Epithelial cell of prostate (primary cell): ENCODE measurements at regions not wholly inside any gene's neighbourhood (a gene's known extent, or its start where the extent isn't known, plus 50 kb on each side); places are given as distances from the start of the nearest gene placed in this dataset.

Source experiments
- DNase-seq: peaks from one replicate; pipeline ENCODE4 v3.0.0-alpha.2; 2011; ENCODE audit warnings: low read depth, low spot score
- H3K27ac ChIP-seq: fragments of 450-650 bp; 2 replicates; pipeline ENCODE4 v1.5.1; 2017; ENCODE audit warnings: mild to moderate bottlenecking

DNA sequence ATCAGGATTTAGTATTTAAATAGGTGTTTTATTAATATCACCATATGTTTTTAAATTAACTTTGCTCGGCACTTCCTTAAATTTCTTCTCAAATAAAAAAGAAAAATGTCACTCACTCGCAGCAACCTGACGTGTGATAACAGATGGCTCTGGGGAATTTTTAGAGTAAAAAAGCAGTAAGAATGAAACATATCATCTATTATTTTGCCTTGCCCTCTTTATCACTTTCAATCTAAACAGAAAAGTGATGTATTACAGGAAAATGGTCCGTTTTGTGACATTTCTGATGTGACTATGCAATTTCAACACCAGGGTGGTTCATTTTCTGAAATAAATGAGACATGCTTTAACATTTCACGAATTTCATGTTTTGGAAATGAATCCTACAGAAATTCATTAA, 1368.0 kb upstream of the LRRTM1 start:
- DNase-seq, result no peak

DNA sequence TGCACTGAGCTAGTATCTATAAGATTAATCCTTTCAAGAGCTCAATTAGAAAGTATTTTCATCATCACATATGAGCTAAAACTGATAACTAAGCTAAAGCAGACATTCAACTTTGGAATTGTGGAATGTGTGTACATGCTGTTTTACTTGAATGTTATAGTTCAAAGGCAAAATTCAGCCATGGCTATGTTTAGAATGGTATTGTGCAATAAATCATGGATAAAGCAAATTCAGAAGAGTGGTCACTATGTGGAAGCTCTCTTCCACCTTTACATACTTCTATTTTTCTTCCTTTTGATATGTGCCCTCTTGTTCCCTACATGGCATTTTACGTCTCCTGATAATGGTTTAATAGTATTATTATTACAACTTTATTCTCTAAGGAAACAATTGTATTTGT, 1366.3 kb upstream of the LRRTM1 start:
- no peak for DNase-seq
- no peak overlapping the region for H3K27ac ChIP-seq

More for the DNA sequence above, 1368.0 kb upstream of the LRRTM1 start:
- H3K27ac ChIP-seq, result no peak overlapping the region

DNA sequence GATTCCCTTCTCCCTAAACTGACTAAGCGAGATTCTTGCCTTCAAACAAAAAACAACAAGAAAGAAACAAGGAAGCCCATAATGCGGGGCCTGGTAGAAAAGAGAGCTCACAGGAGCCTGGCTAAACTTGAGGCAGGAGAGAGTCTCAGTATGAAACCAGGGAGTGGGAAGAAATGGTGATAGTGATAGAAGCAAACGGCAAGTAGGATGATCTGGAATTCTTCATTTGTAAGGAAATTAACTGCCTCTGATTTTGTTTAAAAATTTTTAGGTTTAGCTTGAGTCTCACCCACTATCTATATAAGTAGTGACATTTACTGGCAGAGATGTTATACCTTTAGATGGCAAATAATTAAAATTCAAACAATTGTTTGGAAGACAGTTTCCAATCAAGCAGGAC, 1356.5 kb upstream of the LRRTM1 start:
- H3K27ac ChIP-seq, result no peak overlapping the region
- no peak for DNase-seq

DNA sequence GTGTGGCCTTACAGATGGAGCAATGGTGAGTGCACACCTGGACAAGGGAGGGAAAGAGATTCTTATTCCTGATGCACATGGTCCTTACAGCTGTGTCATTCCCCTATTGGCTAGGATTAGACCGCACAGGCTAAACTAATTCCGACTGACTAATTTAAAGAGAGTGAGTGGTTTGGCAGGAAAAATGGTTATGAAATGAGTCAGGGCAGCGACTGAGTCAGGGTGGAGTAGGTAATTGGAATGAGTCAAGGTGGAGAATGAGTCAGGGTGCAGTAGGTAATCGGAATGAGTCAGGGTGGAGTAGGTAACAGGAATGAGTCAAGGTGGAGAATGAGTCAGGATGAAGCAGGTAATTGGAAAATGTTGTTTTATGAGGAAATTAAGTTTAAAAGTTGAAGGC, 1353.7 kb upstream of the LRRTM1 start:
- peak; percentile 39 for DNase-seq
- H3K27ac ChIP-seq, result peak overlapping the region; percentile 36

DNA sequence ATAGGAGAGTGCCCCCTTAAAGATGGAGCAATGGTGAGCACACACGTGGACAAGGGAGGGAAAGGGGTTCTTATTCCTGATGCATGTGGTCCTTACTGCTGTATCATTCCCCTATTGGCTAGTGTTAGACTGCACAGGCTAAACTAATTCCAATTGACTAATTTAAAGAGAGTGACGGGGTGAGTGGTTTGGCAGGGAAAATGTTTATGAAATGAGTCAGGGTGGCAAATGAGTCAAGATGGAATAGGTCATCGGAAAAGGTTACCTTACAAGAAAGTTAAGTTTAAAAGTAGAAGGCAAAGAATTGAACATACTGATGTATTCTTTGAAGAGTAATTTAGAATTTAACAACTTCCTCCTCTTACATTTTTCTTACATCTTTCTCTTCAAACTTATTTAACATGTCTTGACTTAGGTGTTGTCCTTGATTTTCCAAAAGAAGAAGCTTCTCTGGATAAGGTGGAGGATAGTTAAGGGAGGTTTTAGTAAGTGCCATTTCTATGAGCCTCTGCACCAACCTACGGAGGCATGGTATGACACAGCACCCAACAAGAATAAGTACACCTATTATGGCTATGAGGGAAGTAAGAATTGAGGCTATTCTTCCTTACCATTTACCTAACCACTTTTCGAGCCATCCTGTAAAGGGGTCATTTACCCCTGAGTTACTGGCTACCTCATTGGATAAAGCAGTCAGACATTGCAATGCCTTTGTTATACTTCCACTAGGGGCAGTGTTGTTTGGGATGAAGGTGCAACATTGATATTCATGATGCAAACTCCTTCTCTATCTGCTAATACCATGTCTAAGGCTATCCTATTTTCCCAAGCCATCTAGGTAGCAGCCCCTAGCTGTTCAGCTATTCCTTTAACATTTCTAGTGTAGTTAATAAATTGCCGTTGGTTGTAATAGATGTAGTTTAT, 1345.8 kb upstream of the LRRTM1 start:
- DNase-seq, result peak; percentile 5
- no peak overlapping the region for H3K27ac ChIP-seq

DNA sequence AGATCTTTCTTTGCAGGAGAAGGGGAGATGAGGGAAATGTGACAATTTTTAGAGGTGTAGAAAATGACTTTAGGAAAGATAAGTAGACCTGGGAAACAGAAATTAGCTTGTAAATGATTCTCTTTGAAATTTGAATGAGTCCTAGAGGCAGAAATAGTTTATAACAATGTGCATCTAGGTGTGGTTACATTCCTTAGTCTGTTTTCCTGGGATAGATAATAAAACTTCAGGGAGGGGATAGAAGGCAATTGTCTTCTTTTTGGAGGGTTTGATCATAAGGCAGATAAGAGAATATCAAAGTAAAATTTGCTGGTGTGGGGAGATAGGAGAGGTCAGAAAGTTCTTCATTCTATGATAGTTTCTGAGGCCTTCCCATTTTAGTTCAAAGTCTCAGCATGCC, 1344.3 kb upstream of the LRRTM1 start:
- no peak for DNase-seq
- no peak overlapping the region for H3K27ac ChIP-seq

DNA sequence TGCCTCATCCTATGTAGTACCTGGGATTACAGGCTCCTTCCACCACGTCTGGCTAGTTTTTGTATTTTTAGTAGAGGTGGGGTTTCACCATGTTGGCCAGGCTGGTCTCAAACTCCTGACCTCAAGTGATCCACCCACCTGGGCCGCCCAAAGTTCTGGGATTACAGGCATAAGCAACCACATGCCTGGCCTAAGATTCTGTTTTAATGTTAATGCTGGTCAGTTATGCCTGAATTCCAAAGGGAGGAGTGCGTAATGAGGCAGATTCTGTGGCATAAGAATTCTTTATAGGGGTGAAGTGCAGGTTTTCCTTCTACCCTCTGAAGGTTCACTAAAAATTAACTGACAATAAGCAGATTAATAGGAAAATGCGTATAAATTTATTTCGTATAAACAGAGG, 1343.8 kb upstream of the LRRTM1 start:
- DNase-seq, result no peak
- no peak overlapping the region for H3K27ac ChIP-seq

DNA sequence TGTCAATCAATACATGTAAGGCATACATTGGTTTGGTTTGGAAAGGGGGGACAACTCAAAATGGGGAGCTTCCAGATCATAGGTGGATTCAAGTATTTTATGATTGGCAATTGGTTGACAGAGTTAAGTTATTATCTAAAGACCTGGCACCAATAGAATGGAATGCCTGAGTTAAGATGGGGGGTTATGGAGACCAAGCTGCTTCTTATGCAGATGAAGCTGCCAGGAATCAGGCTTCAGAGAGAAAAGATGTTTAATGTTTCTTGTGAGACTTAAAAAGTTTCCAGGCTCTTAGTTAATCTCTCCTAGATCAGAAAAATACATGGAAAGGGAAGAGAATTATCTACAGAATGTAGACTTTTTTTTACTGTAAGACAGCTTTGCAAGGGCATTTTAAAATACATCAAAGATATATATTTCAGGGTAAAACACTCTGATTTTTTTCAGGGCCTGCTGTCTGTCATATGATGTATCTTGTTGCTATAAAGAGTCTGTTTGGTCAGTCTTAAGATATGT, 1343.2 kb upstream of the LRRTM1 start:
- no peak overlapping the region for H3K27ac ChIP-seq

DNA sequence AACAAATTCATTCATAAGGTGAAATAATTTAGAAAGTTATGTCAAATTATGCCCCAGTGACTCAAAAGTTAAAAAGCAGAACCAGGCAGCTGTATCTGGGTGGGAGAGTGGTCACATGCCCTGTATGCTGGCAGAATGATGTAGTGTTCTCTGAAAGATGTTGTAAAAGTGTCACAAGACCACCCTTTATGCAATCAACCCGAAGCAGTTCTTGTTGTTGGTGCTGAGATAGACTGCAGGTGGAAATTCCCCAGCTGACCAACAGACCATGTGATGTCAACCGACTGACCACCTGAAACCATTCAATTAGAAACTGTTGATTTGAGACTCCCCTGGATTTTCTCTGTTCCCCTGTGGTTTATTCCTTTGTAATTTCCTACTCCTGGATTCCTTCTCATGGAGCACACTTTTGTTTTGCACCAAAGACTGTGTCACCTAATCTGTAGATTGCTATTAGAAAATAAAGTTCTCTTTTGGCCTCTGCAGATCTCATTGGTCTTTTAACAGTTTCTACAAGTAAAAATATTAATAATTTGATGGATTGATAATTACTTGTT, 1341.3 kb upstream of the LRRTM1 start:
- DNase-seq, result no peak
- no peak overlapping the region for H3K27ac ChIP-seq

More for the DNA sequence above, 1343.2 kb upstream of the LRRTM1 start:
- DNase-seq, result no peak

DNA sequence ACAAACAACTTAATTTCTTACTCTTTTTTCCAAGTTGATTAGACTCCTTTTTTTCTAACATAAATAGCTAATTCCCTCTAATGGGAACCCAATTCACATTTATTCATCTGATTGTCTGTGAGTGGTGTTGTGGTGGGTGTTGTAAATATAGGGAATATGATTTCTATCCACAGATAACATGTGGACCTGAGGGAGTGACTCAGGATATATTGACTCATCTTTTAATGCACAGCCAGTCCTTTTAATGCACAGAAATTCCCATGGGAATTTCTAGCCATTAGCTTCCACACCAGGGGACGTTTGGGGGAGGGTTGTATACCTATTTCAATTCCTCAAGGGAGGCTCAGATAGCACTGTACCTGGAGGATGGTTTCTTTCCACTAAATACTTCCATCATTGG, 1339.6 kb upstream of the LRRTM1 start:
- H3K27ac ChIP-seq, result no peak overlapping the region
- no peak for DNase-seq

DNA sequence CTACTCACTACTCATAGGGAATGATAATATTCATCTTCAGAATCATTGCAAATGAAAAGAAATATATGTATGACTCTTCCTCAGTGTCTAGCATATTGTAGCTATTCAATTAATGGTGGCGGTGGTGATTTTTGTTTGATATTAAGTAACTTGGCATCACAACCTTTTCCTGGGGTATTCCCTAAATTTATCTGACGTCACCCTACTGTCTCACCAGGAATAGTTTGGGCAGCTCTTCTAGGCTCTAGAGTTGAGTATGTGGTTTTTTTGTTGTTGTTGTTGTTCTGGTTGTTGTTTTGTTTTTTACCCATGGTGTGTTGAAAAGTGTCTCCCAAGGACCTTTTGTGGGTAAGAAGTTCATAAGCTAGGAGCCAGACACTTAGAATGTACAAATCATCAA, 1320.3 kb upstream of the LRRTM1 start:
- H3K27ac ChIP-seq, result no peak overlapping the region
- no peak for DNase-seq

DNA sequence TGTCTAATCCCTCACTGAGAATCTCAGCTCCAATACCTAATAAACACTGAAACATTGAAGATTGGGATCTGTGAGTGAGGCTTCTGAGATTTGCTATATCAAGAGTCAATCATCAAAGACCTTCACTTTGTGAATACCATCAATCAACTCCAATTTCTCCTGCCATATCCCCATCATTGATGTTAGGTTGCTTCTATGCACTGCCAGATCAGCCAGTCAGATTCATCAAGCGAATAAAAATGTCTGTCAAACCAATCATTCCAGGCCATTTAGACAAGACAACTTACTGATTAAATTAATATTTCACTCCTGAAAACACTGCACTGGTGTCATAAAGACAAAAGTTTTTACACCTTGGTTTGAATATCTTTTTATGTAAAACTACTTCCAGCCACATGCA, 1295.5 kb upstream of the LRRTM1 start:
- no peak overlapping the region for H3K27ac ChIP-seq
- DNase-seq, result no peak

DNA sequence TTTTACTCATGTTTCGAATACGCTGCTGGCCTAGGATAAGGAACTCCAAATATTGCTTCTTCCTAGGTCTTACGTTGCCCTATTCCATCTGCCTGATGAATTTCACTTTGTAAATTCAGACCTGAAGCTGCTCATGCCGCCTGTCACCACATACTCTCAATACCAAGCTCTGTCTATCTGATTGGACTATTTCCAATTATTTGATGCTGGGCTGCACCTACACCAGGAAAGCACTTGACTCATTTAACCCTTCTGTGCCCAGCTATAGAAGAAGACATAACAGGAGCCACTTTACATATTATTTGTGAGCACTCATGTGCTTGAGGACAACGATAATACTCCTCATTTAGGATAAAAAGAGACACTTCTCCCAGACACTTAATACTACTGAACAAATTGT, 1293.9 kb upstream of the LRRTM1 start:
- H3K27ac ChIP-seq, result no peak overlapping the region
- DNase-seq, result no peak

DNA sequence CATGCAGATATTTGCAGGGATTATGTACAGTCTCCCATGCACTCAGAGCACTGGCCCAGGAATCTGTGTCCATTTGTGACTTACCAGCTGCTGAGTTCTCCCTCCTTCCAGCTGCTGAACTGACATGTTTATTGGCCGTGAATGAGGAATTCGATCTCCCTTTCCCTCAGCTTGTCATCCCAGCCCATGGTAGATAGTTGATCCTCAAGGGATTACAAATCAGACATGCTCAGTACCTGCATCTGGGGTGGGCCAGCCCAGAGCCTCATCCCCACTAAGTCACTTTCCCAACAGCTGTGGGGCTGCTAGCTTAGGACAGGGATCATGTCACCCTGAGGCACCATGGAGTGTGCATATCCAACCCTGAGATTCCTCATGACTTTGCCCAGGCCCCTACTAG, 1284.9 kb upstream of the LRRTM1 start:
- no peak overlapping the region for H3K27ac ChIP-seq
- DNase-seq, result no peak

DNA sequence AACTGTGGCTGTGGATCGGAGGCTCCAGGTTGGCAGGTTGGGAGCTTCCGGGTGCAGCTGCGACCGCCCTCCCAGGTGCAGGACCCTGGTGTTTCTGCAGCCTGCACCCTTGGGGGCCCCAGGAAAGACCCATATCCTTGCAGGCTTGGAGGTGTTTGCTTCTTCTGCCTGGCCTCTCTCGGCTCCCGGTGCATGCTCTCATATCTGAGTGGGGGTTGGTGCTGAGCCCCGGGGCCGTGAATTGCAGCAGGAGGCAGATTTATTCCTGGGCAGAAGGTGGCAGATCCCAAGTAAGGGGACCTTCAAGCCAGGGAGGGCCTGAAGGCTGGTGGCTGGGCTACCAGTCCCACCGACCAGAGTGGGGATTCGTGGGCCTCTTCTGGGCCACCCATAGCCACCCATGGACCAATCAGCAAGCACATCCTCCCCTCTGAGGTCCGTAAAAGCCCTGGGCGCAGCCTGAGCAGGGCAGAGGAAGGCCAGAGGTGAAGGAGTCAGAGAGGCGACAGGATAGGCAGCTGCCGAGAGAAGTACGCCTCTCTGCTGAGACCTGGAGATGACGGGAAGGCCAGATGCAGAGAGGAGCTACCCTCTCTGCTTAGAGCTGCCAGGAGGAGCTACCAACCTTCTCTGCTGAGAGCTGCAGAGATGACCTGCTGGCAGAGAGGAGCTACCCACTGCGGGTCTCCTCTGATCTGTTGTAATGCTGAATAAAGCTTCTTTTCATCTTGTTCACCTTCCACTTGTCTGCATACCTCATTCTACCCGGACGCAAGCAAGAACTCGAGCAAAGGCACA, 1279.0 kb upstream of the LRRTM1 start:
- no peak for DNase-seq
- H3K27ac ChIP-seq, result no peak overlapping the region

DNA sequence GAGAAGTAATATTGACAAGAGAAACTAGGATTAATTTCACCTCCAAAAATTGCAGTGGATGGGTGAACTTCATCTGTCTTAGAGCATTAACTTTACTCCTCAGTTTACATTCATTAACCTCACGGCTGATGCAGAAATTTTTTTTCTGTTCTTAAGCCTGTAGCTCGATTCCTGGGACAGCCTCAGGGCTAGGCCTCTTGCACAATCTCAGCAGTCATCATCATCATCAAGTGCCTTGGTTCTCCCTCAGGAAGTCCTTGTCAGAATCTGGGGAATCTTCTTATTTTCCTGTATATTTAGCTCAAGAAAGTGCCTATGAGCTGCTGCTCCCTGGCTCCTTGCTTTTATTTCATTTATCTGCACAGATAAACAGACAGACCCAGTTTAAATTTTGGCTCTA, 1272.2 kb upstream of the LRRTM1 start:
- H3K27ac ChIP-seq, result no peak overlapping the region
- DNase-seq, result no peak

DNA sequence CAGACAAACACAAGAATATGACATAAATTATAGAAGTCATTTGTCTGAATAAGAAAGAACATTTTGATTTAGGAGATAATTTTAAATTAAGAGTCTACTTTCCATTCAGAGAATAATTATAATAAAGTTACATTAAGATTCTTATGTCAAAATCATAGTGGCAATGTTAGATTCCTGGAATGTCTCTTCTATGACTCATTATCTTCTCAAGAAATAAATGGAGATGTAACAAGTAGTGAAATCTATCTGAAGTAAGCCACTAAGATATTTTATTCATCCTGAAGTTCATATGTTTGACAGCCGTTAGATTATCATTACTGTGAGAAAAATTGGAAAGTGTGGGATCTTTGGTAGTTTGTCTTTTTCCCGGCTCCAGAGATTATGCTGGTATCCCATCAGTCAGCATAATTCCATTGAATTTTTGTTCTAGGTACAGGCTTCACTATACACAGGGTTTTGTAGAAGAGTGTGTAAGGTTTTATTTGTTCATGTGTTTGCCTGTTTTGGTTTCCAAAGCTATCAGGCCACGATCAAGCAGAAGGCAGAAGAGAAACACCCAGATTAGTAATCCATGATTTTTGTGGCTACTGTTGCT, 1246.6 kb upstream of the LRRTM1 start:
- DNase-seq, result no peak
- no peak overlapping the region for H3K27ac ChIP-seq

DNA sequence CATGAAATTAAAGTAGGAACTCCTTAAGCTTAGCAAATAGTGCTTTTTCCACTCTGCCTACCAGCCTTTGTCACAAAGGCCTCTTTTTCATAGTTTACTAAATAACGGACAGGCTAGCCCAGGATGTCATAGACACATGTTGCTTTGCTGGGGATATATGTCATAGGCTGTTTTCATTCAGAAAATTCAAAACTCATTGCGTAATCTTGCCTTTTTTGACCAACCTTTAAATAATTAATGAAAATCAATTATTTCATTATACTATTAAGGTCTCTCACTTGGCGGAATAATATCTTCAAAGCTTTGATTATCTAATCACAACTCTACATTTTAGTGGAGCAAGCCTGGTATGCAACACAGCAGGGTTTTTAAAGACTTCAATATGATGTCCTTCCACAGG, 1245.7 kb upstream of the LRRTM1 start:
- H3K27ac ChIP-seq, result no peak overlapping the region
- DNase-seq, result no peak

DNA sequence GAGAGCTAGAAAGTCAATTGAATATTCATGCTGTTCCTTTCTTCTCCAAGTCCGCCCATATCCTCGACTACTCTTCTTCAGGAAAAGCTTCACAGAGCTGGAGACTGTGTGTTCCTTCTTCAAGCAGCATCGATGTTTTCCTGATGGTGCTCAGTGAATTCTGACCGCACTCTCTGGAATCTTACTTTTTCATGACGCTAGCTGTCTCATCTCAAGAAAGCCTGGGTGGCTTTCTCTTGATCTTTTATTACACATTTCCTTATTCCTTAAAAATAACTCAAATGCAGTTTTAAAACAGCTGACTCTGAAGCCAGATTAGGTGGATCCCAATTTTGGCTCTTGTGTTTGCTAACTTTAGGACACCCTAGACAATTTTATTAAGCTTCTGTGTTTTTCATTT, 1245.1 kb upstream of the LRRTM1 start:
- no peak for DNase-seq
- no peak overlapping the region for H3K27ac ChIP-seq

DNA sequence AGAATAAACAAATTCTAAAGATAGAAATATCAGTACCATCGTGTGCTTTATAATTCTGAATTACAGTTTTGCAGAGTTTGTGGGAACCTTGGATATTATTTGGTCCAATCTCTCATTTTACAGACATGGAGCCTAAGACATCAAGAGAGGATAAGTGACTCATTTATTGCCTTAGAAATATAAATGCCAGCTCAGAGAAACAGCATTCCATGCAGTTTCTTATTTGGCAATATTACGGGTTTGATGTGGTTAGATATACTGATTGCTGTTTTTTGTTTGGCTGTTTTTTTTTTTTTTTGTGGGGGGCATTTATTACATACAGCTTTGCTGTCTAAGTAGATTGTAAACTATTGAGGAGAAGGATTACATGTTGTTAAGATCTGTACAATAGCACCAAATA, 1241.1 kb upstream of the LRRTM1 start:
- DNase-seq, result no peak
- no peak overlapping the region for H3K27ac ChIP-seq

DNA sequence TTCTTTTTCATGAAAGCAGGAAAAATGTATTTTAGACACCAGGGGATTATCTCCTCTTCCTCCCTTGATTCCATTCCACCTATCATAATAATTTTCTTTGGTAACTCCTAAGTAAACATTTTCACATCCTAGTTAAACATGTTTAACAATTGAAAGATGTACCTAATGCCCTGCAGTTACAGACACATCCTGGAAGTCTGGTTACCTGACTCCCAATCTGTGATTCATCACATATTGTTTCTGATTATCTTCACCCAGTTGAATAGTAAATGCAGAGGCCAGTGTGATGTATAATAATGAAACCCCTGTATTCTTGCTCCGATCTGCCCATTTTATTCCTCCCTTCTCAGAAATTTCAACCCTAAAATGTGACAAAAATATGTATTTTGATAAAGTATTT, 1237.6 kb upstream of the LRRTM1 start:
- no peak for DNase-seq
- H3K27ac ChIP-seq, result no peak overlapping the region
